PFSK-1 (cell line): ENCODE measurements at regions not wholly inside any gene's neighbourhood (a gene's known extent, or its start where the extent isn't known, plus 50 kb on each side); places are given as distances from the start of the nearest gene placed in this dataset.

Experiments used
- FOXP2 ChIP-seq: optimal IDR thresholded peaks from 2 replicates; pipeline ENCODE3; 2011; ENCODE audit warnings: borderline replicate concordance, control low read depth, inconsistent platforms; ENCODE audit not compliant: insufficient read depth; ENCODE audit errors: extremely low read length, extremely low read depth
- POLR2AphosphoS5 ChIP-seq: IDR thresholded peaks from 2 replicates; pipeline ENCODE4 v1.6.1; 2012; ENCODE audit warnings: low read depth, mild to moderate bottlenecking, control low read depth, low read length, moderate library complexity
- REST ChIP-seq, 2 experiments: IDR thresholded peaks; 2 replicates each; pipeline versions ENCODE4 v1.6.1 to v1.8.0; 2011 to 2012; ENCODE audit warnings: low read depth in 2 of 2, low read length in 2 of 2, control low read depth in 1 of 2, inconsistent platforms in 1 of 2, mild to moderate bottlenecking in 1 of 2, moderate library complexity in 1 of 2; ENCODE audit not compliant: insufficient read depth in 1 of 2
- SIN3A ChIP-seq: IDR thresholded peaks from 2 replicates; pipeline ENCODE4 v1.6.1; 2012; ENCODE audit warnings: mild to moderate bottlenecking, low read length, moderate library complexity, borderline replicate concordance; ENCODE audit not compliant: insufficient read depth
- TAF1 ChIP-seq: IDR thresholded peaks from 2 replicates; pipeline ENCODE4 v1.6.1; 2012; ENCODE audit warnings: low read length, control low read depth, borderline replicate concordance; ENCODE audit not compliant: insufficient read depth

DNA sequence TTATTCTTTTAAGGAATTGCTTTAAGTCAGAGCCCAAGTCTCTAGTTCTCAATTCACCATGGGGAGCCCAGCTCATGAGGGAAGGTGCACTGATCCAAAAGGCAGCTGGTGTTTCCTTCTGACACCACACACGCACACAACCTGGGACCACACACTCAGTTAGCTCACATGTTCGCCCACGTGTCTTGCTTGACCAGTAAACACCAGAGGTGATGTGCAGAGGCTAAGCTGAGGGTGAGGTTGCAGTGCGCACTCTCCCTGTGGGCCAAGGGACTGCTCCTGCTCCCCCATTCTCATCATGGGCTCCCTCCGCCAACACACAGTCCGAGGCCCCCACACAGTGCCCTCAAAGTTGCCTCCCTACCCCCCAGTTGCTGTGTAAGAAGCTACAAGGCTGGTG is 70.8 kb upstream of the BZW1 start:
- TF ChIP-seq SIN3A (no peak), POLR2AphosphoS5 (no peak), REST (IDR thresholded peaks at IDR 0.05; ENCODE audit: insufficient read depth in 1 of 2, low read depth in 2 of 2, low read length in 2 of 2) (no peak)

DNA sequence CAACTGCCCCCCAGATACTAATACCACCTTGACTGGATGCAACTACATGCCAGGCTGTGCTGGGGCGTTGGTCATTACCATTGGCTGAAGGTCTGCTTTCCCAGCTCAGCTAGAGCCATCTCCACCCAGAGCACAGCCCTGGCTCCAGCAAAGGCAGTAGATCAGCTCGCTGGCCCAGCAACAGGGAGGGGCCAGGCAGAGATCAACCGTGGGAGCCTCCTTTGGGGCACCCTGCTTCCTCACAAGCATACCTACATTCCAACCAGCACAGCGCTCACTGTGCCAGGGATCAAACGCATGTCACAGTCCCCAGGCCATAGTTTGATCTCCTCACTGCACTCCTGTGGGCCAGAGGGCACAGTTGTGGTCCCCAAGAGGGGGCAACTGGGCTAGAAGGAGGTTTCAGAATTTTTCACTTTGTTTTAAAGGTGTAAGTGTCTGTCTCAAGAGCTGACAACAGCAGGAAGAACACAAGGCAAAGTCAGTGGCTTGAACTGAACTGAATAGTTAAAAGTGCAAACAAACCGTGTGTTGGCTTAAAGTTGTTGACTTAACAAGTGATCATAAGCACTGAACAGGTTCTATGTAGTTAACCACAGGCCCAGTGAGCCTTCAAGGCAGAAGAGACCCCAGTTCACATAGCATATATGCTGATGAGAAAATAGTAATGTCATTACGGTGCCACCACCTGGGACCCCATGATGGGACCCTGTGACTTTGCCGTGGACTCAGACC is 70.1 kb upstream of the BZW1 start:
- no peak for TF ChIP-seq POLR2AphosphoS5
- no peak for TF ChIP-seq REST (IDR thresholded peaks at IDR 0.05; ENCODE audit: insufficient read depth in 1 of 2, low read depth in 2 of 2, low read length in 2 of 2)
- TF ChIP-seq TAF1, result no peak

DNA sequence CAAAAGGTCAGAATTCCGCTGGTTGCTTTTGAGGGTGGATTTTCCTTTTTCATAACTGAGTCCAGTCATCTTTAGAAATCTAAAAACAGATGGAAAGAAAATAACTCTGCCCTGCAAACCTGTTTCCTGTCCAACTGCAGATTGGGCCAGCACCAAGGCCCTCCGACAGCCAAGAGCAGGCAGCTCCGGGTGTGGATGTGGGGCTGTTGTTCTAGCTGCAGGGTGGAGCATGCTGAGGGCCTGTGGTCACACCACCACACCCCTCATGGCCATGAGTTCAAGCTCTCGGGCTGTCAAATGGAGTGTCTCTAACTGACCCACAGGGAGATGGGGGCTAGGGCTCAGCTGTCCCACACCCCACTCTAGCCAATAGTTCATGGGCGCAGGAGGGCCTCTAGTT is 69.3 kb upstream of the BZW1 start:
- TF ChIP-seq TAF1 (no peak), REST (IDR thresholded peaks at IDR 0.05; ENCODE audit: insufficient read depth in 1 of 2, low read depth in 2 of 2, low read length in 2 of 2) (no peak), FOXP2 (no peak), SIN3A (no peak), POLR2AphosphoS5 (no peak)

DNA sequence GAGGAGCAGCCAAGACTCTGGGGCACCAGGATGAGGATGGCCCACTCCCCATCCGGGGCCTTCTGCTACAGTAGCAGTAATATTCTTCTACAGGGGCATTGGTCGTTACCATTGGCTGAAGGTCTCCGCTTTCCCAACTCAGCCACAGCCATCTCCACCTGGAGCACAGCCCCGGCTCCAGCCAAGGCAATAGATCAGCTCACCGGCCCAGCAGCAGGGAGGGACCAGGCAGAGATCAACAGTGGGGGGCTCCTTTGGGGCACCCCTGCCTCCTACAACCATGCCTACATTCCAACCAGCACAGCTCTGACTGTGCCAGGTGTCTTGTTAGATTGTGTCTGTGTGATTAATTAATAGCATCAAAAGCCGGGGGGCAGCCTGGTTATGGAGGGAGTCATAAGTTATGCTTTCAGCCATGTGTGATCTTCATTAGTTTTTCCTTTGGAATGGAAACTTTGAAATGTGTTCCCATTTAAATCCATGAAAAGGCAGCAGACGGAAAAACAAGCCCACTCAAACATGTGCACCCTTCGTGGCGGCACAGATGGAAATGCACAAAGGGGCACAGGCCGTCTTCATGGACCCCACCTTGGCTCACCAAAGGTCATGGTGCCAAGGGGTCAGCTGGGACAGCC is 68.6 kb upstream of the BZW1 start:
- TF ChIP-seq FOXP2, result no peak
- TF ChIP-seq POLR2AphosphoS5, result no peak

GRCh38 chr2:200744201-200744602 is 67.5 kb upstream of the BZW1 start:
- TF ChIP-seq POLR2AphosphoS5 (no peak), TAF1 (no peak), REST (IDR thresholded peaks at IDR 0.05; ENCODE audit: insufficient read depth in 1 of 2, low read depth in 2 of 2, low read length in 2 of 2) (no peak), FOXP2 (no peak), SIN3A (no peak)
